ENCODE measurements at regions not wholly inside any gene's neighbourhood (a gene's known extent, or its start where the extent isn't known, plus 50 kb on each side); places are given as distances from the start of the nearest gene placed in this dataset.

DNA sequence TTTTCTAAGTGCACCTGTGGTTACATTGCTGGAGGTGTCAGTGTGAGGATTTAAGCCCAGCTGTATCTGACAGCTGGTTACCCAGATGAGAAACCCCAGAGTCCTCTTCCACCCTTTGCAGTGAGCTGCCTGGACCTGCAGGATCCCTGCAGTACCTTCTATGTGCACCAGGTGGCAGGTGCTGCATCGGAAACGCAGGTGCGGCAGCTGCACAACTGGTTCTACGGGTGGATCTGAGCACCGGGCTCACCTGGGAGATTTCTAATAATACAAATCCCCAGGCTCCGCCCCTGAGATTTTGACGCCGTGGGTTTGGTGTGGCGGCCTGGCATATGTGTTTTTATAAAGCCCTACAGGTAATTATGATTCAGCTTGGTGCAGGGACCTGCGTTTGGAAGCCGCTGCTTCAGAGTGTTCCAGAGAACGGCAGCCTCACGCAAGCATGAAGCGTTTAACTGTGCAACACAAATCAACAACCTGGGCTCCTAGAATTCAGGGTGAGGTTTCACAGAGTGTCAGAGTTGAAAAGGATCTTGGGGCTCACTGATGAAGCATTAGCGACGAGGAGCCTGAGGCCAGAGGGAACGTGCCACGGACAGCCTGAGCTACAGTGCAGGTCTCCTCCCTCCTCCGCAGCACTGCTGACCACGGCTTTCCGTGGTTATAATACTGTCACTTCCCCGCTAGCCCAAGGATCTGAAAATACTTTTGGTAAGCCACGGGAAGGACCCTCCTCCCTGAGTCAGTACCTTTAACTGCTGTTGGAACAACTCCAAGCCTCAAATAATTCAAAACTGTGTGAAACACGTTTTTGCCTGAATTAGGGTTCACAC, 96.7 kb upstream of the TRABD2B start:
- TF ChIP-seq, protein P1, sequence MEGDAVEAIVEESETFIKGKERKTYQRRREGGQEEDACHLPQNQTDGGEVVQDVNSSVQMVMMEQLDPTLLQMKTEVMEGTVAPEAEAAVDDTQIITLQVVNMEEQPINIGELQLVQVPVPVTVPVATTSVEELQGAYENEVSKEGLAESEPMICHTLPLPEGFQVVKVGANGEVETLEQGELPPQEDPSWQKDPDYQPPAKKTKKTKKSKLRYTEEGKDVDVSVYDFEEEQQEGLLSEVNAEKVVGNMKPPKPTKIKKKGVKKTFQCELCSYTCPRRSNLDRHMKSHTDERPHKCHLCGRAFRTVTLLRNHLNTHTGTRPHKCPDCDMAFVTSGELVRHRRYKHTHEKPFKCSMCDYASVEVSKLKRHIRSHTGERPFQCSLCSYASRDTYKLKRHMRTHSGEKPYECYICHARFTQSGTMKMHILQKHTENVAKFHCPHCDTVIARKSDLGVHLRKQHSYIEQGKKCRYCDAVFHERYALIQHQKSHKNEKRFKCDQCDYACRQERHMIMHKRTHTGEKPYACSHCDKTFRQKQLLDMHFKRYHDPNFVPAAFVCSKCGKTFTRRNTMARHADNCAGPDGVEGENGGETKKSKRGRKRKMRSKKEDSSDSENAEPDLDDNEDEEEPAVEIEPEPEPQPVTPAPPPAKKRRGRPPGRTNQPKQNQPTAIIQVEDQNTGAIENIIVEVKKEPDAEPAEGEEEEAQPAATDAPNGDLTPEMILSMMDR (IDR thresholded peaks at IDR 0.05) = peak; percentile 91
- TF ChIP-seq EZH2 (IDR thresholded peaks at IDR 0.05; ENCODE audit: borderline replicate concordance, insufficient read depth, low read depth, low read length, poor library complexity, severe bottlenecking) = no peak
- WGBS (ENCODE audit: insufficient coverage) = 4% methylated on average over 19 of the region's 24 CpGs
- H3K4me3 ChIP-seq (ENCODE audit: control extremely low read depth in 1 of 5, extremely low read depth in 1 of 5, insufficient read depth in 1 of 5, low read depth in 2 of 5, low read length in 4 of 5) = peak overlapping the region in 3 of 5 experiments; percentile 6 to 16 (median 7)

DNA sequence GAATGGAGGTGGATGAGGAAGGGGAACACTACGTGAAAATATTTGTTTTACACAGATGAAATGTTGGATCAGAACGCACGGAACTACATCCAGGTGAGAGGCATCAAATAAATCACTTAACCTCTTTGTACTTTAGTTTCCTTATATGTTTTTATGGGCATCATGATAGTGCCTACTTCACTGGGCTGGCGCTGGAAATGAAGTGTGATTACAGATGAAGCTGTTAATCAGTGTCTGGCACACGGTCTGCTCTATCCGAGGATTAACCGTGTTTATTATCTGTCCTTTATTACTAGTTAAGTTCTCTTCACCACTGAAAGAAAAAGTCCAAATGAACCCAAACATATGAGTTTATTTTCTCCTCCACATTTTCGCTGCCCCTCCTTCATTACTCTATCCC, 96.0 kb upstream of the TRABD2B start:
- ATAC-seq (ENCODE audit: low read depth) (no peak), DNase-seq (no peak)
- Histone ChIP-seq H3K4me3 (ENCODE audit: control extremely low read depth in 1 of 5, extremely low read depth in 1 of 5, insufficient read depth in 1 of 5, low read depth in 2 of 5, low read length in 4 of 5) (no peak overlapping the region), H3K36me3 (replicated peaks in 1 of 2; ENCODE audit: control extremely low read depth in 1 of 2, control insufficient read depth in 1 of 2, extremely low read depth in 1 of 2, insufficient read depth in 2 of 2, low read length in 1 of 2) (no peaks in the 10 kb centered on the region), H3K27ac (ENCODE audit: low read length in 2 of 2) (no peak overlapping the region), H3K27me3 (replicated peaks in 1 of 4; ENCODE audit: control extremely low read depth in 1 of 4, control insufficient read depth in 3 of 4, insufficient read depth in 4 of 4, low read length in 3 of 4) (peaks cover 0 to 18% (median 7%) of the 10 kb centered on the region in 4 experiments), H3K79me2 (ENCODE audit: control insufficient read depth, insufficient read depth, low read length) (no peaks in the 10 kb centered on the region), H3K4me1 (ENCODE audit: control insufficient read depth in 2 of 2, insufficient read depth in 2 of 2, low read length in 2 of 2) (peaks cover 5 to 6% of the 10 kb centered on the region in 2 donors), H2AFZ (ENCODE audit: insufficient read depth, low read depth, low read length, poor library complexity, severe bottlenecking) (no peak overlapping the region), H4K20me1 (ENCODE audit: control insufficient read depth, insufficient read depth, low read length, poor library complexity, severe bottlenecking) (no peaks in the 10 kb centered on the region), H3K9ac (ENCODE audit: low read length) (no peak overlapping the region), H3K9me3 (ENCODE audit: control extremely low read depth in 1 of 3, control insufficient read depth in 2 of 3, insufficient read depth in 1 of 3, low read length in 2 of 3) (no peaks in the 10 kb centered on the region), H3K4me2 (replicated peaks; ENCODE audit: low read depth, low read length, poor library complexity, severe bottlenecking) (no peak overlapping the region)
- Mint-ChIP-seq H3K27ac (no peak overlapping the region), H3K9me3 (ENCODE audit: insufficient read depth) (no peaks in the 10 kb centered on the region), H3K4me1 (peaks cover 6% of the 10 kb centered on the region), H3K27me3 (peaks cover 41% of the 10 kb centered on the region), H3K4me3 (no peak overlapping the region)
- TF ChIP-seq, protein P1 (IDR thresholded peaks at IDR 0.05) = no peak
- no peak for TF ChIP-seq EZH2 (IDR thresholded peaks at IDR 0.05; ENCODE audit: borderline replicate concordance, insufficient read depth, low read depth, low read length, poor library complexity, severe bottlenecking)
- intact Hi-C loops (cut with micrococcal nuclease) = loop anchor here (5.0 kb wide), 1 partner anchor 109 kb away; no protein-coding TSS in a partner anchor
- 93% methylated on average over 3 of the region's 8 CpGs for WGBS (ENCODE audit: insufficient coverage)
- POLR2A ChIA-PET = no interaction called here
- CTCF ChIA-PET = interaction anchor here (0.7 to 2.6 kb wide), 13 partner anchors 9 to 407 kb away, joined by 3 to 19 read pairs (median 4); no protein-coding TSS in a partner anchor

More for the DNA sequence above, 96.7 kb upstream of the TRABD2B start:
- ATAC-seq (ENCODE audit: low read depth) (peak; percentile 65), DNase-seq (peak; percentile 71)
- Histone ChIP-seq H3K36me3 (replicated peaks in 1 of 2; ENCODE audit: control extremely low read depth in 1 of 2, control insufficient read depth in 1 of 2, extremely low read depth in 1 of 2, insufficient read depth in 2 of 2, low read length in 1 of 2) (no peaks in the 10 kb centered on the region), H3K9me3 (ENCODE audit: control extremely low read depth in 1 of 3, control insufficient read depth in 2 of 3, insufficient read depth in 1 of 3, low read length in 2 of 3) (no peaks in the 10 kb centered on the region), H2AFZ (ENCODE audit: insufficient read depth, low read depth, low read length, poor library complexity, severe bottlenecking) (peak overlapping the region; percentile 46), H3K27ac (ENCODE audit: low read length in 2 of 2) (no peak overlapping the region), H3K4me1 (ENCODE audit: control insufficient read depth in 2 of 2, insufficient read depth in 2 of 2, low read length in 2 of 2) (peaks cover 5 to 6% of the 10 kb centered on the region in 2 donors), H4K20me1 (ENCODE audit: control insufficient read depth, insufficient read depth, low read length, poor library complexity, severe bottlenecking) (no peaks in the 10 kb centered on the region), H3K27me3 (replicated peaks in 1 of 4; ENCODE audit: control extremely low read depth in 1 of 4, control insufficient read depth in 3 of 4, insufficient read depth in 4 of 4, low read length in 3 of 4) (peaks cover 0 to 21% (median 7%) of the 10 kb centered on the region in 4 experiments), H3K9ac (ENCODE audit: low read length) (peak overlapping the region; percentile 7), H3K4me2 (replicated peaks; ENCODE audit: low read depth, low read length, poor library complexity, severe bottlenecking) (peak overlapping the region; percentile 50), H3K79me2 (ENCODE audit: control insufficient read depth, insufficient read depth, low read length) (no peaks in the 10 kb centered on the region)
- Mint-ChIP-seq H3K27ac (no peak overlapping the region), H3K4me1 (peaks cover 6% of the 10 kb centered on the region), H3K27me3 (peaks cover 46% of the 10 kb centered on the region), H3K4me3 (peak overlapping the region; percentile 61), H3K9me3 (ENCODE audit: insufficient read depth) (no peaks in the 10 kb centered on the region)
- CTCF ChIA-PET = interaction anchor here (0.7 to 2.6 kb wide), 15 partner anchors 8 to 406 kb away, joined by 3 to 19 read pairs (median 4); no protein-coding TSS in a partner anchor
- intact Hi-C loops (cut with micrococcal nuclease) = loop anchor here (5.0 kb wide), 1 partner anchor 108 kb away; no protein-coding TSS in a partner anchor
- POLR2A ChIA-PET = no interaction called here
